ENCODE measurements at regions not wholly inside any gene's neighbourhood (a gene's known extent, or its start where the extent isn't known, plus 50 kb on each side); places are given as distances from the start of the nearest gene placed in this dataset.

GRCh38 chr4:133600008-133600407 is 450.9 kb downstream of the PCDH10 start:
- no peak for TF ChIP-seq CTCF (IDR thresholded peaks at IDR 0.05)
- TF ChIP-seq POLR2A (IDR thresholded peaks at IDR 0.05) = no peak
